H54 (cell line): ENCODE measurements at regions not wholly inside any gene's neighbourhood (a gene's known extent, or its start where the extent isn't known, plus 50 kb on each side); places are given as distances from the start of the nearest gene placed in this dataset.

Source experiments
- DNase-seq: peaks from one replicate; pipeline ENCODE4 v3.0.0; 2011; ENCODE audit warnings: low spot score, mixed read lengths; ENCODE audit not compliant: insufficient read length
- FAIRE-seq: peaks from 3 replicates; lab custom pipeline; 2011; peaks lifted over from hg19 to GRCh38; lab: Jason Lieb, UNC
- POLR2A ChIP-seq: IDR thresholded peaks from 2 replicates; pipeline ENCODE4 v1.6.1; 2011; ENCODE audit warnings: low read depth, mild to moderate bottlenecking, low read length

- DNase-seq (no peak), FAIRE-seq (no peak)
- TF ChIP-seq POLR2A, result no peak
Measured at GRCh38 chr2:147099845-147100244, 745.0 kb upstream of the ACVR2A start.

- no peak for DNase-seq
- no peak for FAIRE-seq
- no peak for TF ChIP-seq POLR2A
Measured at GRCh38 chr2:147098940-147099339, 745.9 kb upstream of the ACVR2A start.

- no peak for FAIRE-seq
- DNase-seq, result no peak
- no peak for TF ChIP-seq POLR2A
Measured at GRCh38 chr2:147097747-147098146, 747.1 kb upstream of the ACVR2A start.

DNA sequence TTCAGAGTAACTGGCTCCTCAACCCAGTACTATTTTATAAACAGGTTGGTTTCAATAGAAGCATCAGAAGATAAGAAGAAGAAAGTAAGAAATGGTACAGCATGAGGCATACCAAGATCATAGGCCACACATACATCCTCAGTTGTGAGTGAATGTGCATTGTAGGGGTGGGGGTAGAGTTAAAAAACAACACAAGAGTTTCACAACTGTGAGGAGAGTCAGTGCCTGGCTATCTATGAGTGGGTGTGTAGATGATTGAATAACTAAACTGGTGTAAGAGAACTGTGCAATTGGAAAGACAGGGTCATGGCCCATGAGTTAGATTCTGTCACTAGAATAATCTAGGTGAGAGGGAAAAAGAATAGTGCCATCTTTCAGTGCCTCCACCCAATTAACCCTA lies 748.2 kb upstream of the ACVR2A start:
- TF ChIP-seq POLR2A, result no peak
- FAIRE-seq (no peak), DNase-seq (no peak)

- DNase-seq (no peak), FAIRE-seq (no peak)
- TF ChIP-seq POLR2A, result no peak
Measured at GRCh38 chr2:147095376-147095775, 749.5 kb upstream of the ACVR2A start.

DNA sequence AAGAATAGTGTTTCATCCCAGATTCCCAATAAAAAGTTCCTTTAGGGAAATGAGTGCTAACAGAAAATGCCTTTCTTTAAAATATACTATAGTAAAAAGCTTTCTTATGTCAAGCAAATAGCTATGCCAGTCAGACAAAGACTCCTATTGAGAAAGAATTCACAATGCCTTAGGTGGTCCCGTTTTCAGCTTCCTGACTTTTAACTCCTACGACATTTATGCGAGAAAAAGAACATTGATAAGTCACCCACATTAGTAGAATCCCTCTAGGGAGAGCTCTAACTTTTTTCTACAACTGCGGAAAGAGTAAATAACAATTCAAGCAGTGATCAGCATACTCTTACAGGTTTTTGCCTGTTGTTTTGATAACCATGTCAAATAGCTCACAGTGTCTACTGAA lies 750.8 kb upstream of the ACVR2A start:
- no peak for FAIRE-seq

DNA sequence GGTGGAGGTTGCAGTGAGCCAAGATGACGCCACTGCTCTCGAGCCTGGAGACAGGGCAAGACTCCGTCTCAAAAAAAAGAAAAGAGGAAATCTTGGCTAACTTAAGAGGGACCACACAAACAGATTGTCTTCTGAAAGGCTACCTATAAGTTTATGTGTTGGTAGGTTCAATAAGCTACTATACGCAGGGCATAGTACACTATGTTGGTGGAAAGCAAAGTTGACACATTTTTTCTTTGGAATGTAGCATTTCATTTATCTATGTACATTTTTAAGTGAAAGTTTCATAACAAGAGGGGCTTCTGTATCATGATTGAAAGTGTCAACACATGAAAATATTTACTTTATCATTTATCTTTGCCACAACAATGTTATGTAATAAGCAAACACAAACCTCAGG lies 752.6 kb upstream of the ACVR2A start:
- FAIRE-seq, result no peak
- TF ChIP-seq POLR2A, result no peak
- DNase-seq, result no peak

More for the DNA sequence above, 750.8 kb upstream of the ACVR2A start:
- no peak for DNase-seq
- TF ChIP-seq POLR2A, result no peak

- no peak for TF ChIP-seq POLR2A
- FAIRE-seq, result no peak
- DNase-seq, result no peak
Measured at GRCh38 chr2:147091448-147091847, 753.4 kb upstream of the ACVR2A start.

GRCh38 chr2:147088871-147089270 lies 756.0 kb upstream of the ACVR2A start:
- DNase-seq, result no peak
- no peak for FAIRE-seq
- no peak for TF ChIP-seq POLR2A

DNA sequence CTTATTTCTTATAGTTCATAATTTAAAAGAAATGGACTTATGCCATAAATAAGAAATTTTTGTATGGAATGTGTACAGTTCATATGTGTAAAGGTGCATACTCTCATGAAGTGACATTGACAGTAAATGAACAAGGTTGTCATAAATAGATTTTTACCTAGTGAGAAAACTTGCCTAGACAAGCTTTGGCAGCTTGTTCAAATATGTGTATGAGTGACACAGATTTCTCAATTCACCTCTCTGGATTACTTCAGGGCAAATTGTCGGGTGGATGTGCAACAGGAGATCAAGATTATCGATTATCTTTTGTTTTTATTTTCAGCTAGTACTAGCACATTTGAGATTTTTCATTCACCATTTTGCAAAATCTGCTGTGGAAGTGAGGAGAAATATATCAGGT lies 758.1 kb upstream of the ACVR2A start:
- DNase-seq (no peak), FAIRE-seq (no peak)
- TF ChIP-seq POLR2A, result no peak

- no peak for FAIRE-seq
- TF ChIP-seq POLR2A, result no peak
- no peak for DNase-seq
Measured at GRCh38 chr2:147083664-147084063, 761.2 kb upstream of the ACVR2A start.

GRCh38 chr2:147082850-147083522 lies 761.8 kb upstream of the ACVR2A start:
- FAIRE-seq (peak; percentile 89), DNase-seq (peak; percentile 9)
- no peak for TF ChIP-seq POLR2A

DNA sequence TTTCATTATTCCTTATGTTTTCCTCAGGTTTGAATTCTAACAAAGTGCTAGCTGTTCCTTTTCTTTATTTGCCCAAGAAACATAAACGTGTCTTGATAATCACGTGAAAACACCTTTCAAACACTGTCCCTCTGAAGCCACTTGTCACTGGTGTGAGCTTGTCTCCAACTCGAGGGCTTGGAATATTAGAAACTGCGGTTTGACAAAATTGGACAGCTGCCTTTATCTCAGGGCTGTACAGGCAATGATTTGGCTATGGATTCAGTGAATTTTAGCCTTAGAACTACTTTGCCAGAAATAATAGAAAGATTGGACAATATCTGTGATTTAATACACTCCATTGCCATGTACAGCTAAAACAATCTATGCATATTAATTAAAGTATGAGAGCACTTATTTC lies 763.0 kb upstream of the ACVR2A start:
- no peak for FAIRE-seq
- no peak for TF ChIP-seq POLR2A
- no peak for DNase-seq

GRCh38 chr2:147076634-147077033 lies 768.2 kb upstream of the ACVR2A start:
- peak; percentile 41 for FAIRE-seq
- TF ChIP-seq POLR2A, result no peak
- DNase-seq, result peak; percentile 1

GRCh38 chr2:147068071-147068470 lies 776.8 kb upstream of the ACVR2A start:
- no peak for TF ChIP-seq POLR2A
- DNase-seq, result no peak
- no peak for FAIRE-seq
